Epithelial cell of esophagus (primary cell): ENCODE measurements at regions not wholly inside any gene's neighbourhood (a gene's known extent, or its start where the extent isn't known, plus 50 kb on each side); places are given as distances from the start of the nearest gene placed in this dataset.

Experiments used
- DNase-seq: peaks from one replicate; pipeline ENCODE4 v3.0.0; 2010; ENCODE audit warnings: low read depth
- H3K4me3 ChIP-seq: 2 replicates; pipeline ENCODE4 v1.5.1; 2011; ENCODE audit warnings: mild to moderate bottlenecking, low read length, control low read depth
- CTCF ChIP-seq: IDR thresholded peaks from 2 replicates; pipeline ENCODE4 v1.5.1; 2011; ENCODE audit warnings: low read depth, mild to moderate bottlenecking, low read length, control low read depth, inconsistent platforms; ENCODE audit not compliant: insufficient read depth; ENCODE audit errors: missing control alignments

GRCh38 chr20:51959066-51959542 is 156.8 kb upstream of the SALL4 start:
- H3K4me3 ChIP-seq, result no peak overlapping the region

GRCh38 chr20:51958099-51959065 is 156.1 kb upstream of the SALL4 start:
- no peak overlapping the region for H3K4me3 ChIP-seq
- DNase-seq, result no peak
- no peak for TF ChIP-seq CTCF

More at GRCh38 chr20:51959066-51959542, 156.8 kb upstream of the SALL4 start:
- no peak for TF ChIP-seq CTCF
- DNase-seq, result no peak

GRCh38 chr20:51955756-51956155 is 153.4 kb upstream of the SALL4 start:
- peak; percentile 43 for DNase-seq
- TF ChIP-seq CTCF, result no peak
- no peak overlapping the region for H3K4me3 ChIP-seq

- no peak overlapping the region for H3K4me3 ChIP-seq
- TF ChIP-seq CTCF, result no peak
- DNase-seq, result no peak
Measured at GRCh38 chr20:51953731-51954340, 151.5 kb upstream of the SALL4 start.

GRCh38 chr20:51950926-51951325 is 148.6 kb upstream of the SALL4 start:
- H3K4me3 ChIP-seq, result no peak overlapping the region
- DNase-seq, result no peak
- no peak for TF ChIP-seq CTCF

- TF ChIP-seq CTCF, result no peak
- no peak overlapping the region for H3K4me3 ChIP-seq
- DNase-seq, result no peak
Measured at GRCh38 chr20:51946586-51946985, 144.3 kb upstream of the SALL4 start.
